K562 (cell line): ENCODE measurements at regions not wholly inside any gene's neighbourhood (a gene's known extent, or its start where the extent isn't known, plus 50 kb on each side); places are given as distances from the start of the nearest gene placed in this dataset.

Experiments
- DACH1 ChIP-seq: fragments of 450-650 bp; IDR thresholded peaks from 2 replicates; pipeline ENCODE4 v1.6.1; 2018; ENCODE audit not compliant: partially characterized antibody
- EP300 ChIP-seq: IDR thresholded peaks from 2 replicates; pipeline ENCODE4 v1.6.1; 2012; ENCODE audit warnings: low read length, improper control_type of control experiment
- HDAC1 ChIP-seq, 2 experiments: fragments of 450-650 bp; IDR thresholded peaks; 2 replicates each; pipeline ENCODE4 v1.6.1; 2016 to 2017; ENCODE audit warnings: inconsistent platforms in 1 of 2, mild to moderate bottlenecking in 1 of 2, moderate library complexity in 1 of 2
- MYC ChIP-seq, 2 experiments: fragments of 250-450 bp in 1 of 2; sonication (Bioruptor Pico) in 1 of 2; IDR thresholded peaks; 2 replicates each; pipeline versions ENCODE4 v1.5.1 to v1.6.1; 2012 to 2021; ENCODE audit warnings: low read depth in 2 of 2, borderline replicate concordance in 1 of 2, improper control_type of control experiment in 1 of 2, low read length in 1 of 2, mild to moderate bottlenecking in 1 of 2, moderate library complexity in 1 of 2
- NRF1 ChIP-seq, 2 experiments: fragments of 450-650 bp; IDR thresholded peaks in 1 of 2; conservative IDR thresholded peaks in 1 of 2; 2 replicates each; pipeline ENCODE4 v1.6.1; 2014; ENCODE audit warnings: mild to moderate bottlenecking in 2 of 2
- RAD21 ChIP-seq, 2 experiments: fragments of 250-450 bp in 1 of 2; fragments of 450-650 bp in 1 of 2; sonication (Bioruptor Pico) in 1 of 2; formaldehyde crosslinking in 1 of 2; IDR thresholded peaks in 1 of 2; conservative IDR thresholded peaks in 1 of 2; 2 replicates each; pipeline versions ENCODE4 v1.4.0 to v1.8.0; 2020 to 2022; ENCODE audit warnings: mild to moderate bottlenecking in 2 of 2, moderate library complexity in 1 of 2
- TBP ChIP-seq: optimal IDR thresholded peaks from 2 replicates; pipeline ENCODE3; 2011; ENCODE audit warnings: low read depth, low read length, improper control_type of control experiment
- ZNF324 ChIP-seq: fragments of 250-450 bp; sonication (Bioruptor Pico); IDR thresholded peaks from 2 replicates; pipeline ENCODE4 v1.4.0; 2020; ENCODE audit warnings: mild to moderate bottlenecking
- TF ChIP-seq, protein P1 (sequence below): sonication (generic); formaldehyde crosslinking; IDR thresholded peaks from 2 replicates; pipeline ENCODE4 v1.9.0; 2022; ENCODE audit warnings: mild to moderate bottlenecking, missing genetic modification reagents
- TF ChIP-seq, protein P2 (sequence below): fragments of 200-800 bp; sonication (Bioruptor generic); IDR thresholded peaks from 2 replicates; pipeline ENCODE4 v1.6.1; 2017; ENCODE audit warnings: missing genetic modification characterization, missing compliant biosample characterization
- TF ChIP-seq, protein P3 (sequence below): fragments of 450-650 bp; formaldehyde crosslinking; IDR thresholded peaks from 2 replicates; pipeline ENCODE4 v1.4.0; 2022; ENCODE audit warnings: mild to moderate bottlenecking, moderate library complexity
- TF ChIP-seq, protein P4 (sequence below): fragments of 450-650 bp; IDR thresholded peaks from 2 replicates; pipeline ENCODE4 v1.6.1; 2017; ENCODE audit warnings: antibody characterized with exemption
- TF ChIP-seq, protein P5 (sequence below), 2 experiments: fragments of 450-650 bp; formaldehyde crosslinking in 1 of 2; IDR thresholded peaks; 2 replicates each; pipeline versions ENCODE4 v1.4.0 to v1.6.1; 2014 to 2020; ENCODE audit warnings: mild to moderate bottlenecking in 2 of 2, borderline replicate concordance in 1 of 2, low read depth in 1 of 2

DNA sequence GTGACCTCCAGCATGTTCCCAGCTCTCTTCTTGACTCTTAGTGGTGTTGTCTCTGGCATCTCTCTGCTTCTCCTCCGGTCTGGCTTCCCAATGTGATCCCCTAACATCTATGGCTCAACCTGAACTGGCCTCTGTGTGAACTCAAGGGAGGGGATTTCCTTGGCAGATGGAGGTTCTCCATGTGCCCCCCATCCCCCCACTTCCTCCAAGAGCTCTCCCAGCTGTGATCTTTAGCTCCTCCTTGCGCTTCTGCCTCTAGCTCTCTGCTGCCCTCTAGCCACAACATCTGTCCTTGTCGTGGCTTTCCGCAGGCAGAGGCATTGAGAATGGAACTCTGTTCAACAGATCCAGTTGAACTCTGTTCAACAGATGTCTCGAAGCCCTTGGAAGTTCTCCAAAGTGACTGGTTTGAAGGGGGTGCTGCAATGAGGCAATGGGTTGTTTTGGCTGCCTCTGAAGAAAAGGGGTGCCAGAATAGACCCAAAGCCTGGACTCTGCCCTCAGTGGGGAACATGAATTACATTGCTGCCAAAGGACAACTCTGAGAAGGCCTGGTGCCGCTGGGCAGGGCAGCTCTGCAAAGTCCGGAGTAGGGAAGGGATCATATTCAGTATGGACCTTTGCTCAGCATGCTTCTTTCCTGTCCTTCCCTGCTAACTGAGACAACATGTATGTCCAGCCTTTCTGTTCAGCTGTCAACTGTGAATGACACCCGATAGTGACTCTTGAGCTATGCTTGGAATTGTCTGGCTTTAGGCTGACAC lies 61.9 kb downstream of the ADM start (continued):
- TF ChIP-seq, protein P1, sequence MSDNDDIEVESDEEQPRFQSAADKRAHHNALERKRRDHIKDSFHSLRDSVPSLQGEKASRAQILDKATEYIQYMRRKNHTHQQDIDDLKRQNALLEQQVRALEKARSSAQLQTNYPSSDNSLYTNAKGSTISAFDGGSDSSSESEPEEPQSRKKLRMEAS = peak; percentile 76
- TF ChIP-seq ZNF324 = no peak
- peak; percentile 68 to 85 for TF ChIP-seq RAD21 (CRISPR knock-in tag; conservative IDR thresholded peaks at IDR 0.05 in 1 of 2, IDR thresholded peaks at IDR 0.05 in 1 of 2)
- TF ChIP-seq, protein P2, sequence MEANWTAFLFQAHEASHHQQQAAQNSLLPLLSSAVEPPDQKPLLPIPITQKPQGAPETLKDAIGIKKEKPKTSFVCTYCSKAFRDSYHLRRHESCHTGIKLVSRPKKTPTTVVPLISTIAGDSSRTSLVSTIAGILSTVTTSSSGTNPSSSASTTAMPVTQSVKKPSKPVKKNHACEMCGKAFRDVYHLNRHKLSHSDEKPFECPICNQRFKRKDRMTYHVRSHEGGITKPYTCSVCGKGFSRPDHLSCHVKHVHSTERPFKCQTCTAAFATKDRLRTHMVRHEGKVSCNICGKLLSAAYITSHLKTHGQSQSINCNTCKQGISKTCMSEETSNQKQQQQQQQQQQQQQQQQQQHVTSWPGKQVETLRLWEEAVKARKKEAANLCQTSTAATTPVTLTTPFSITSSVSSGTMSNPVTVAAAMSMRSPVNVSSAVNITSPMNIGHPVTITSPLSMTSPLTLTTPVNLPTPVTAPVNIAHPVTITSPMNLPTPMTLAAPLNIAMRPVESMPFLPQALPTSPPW (CRISPR knock-in tag) = peak; percentile 46; the same call in 1 of the 2 replicates
- TF ChIP-seq MYC (IDR thresholded peaks at IDR 0.05; ENCODE audit: low read depth, low read length) = peak; percentile 84
- no peak for TF ChIP-seq MYC (CRISPR knock-in tag; IDR thresholded peaks at IDR 0.05; ENCODE audit: borderline replicate concordance, low read depth)
- TF ChIP-seq, protein P3, sequence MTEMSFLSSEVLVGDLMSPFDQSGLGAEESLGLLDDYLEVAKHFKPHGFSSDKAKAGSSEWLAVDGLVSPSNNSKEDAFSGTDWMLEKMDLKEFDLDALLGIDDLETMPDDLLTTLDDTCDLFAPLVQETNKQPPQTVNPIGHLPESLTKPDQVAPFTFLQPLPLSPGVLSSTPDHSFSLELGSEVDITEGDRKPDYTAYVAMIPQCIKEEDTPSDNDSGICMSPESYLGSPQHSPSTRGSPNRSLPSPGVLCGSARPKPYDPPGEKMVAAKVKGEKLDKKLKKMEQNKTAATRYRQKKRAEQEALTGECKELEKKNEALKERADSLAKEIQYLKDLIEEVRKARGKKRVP = no peak
- 0 out of 2 replicates have a peak, but pooled peaks have one; percentile 14 for TF ChIP-seq EP300
- peak in 1 of 2 experiments; percentile 31; a peak in 1 of 4 replicates for TF ChIP-seq NRF1 (conservative IDR thresholded peaks at IDR 0.05 in 1 of 2, IDR thresholded peaks at IDR 0.05 in 1 of 2)
- TF ChIP-seq, protein P4, sequence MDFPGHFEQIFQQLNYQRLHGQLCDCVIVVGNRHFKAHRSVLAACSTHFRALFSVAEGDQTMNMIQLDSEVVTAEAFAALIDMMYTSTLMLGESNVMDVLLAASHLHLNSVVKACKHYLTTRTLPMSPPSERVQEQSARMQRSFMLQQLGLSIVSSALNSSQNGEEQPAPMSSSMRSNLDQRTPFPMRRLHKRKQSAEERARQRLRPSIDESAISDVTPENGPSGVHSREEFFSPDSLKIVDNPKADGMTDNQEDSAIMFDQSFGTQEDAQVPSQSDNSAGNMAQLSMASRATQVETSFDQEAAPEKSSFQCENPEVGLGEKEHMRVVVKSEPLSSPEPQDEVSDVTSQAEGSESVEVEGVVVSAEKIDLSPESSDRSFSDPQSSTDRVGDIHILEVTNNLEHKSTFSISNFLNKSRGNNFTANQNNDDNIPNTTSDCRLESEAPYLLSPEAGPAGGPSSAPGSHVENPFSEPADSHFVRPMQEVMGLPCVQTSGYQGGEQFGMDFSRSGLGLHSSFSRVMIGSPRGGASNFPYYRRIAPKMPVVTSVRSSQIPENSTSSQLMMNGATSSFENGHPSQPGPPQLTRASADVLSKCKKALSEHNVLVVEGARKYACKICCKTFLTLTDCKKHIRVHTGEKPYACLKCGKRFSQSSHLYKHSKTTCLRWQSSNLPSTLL = no peak
- peak in 1 of 2 experiments; percentile 40; a peak in 1 of 4 replicates for TF ChIP-seq HDAC1 (IDR thresholded peaks at IDR 0.05)
- TF ChIP-seq, protein P5, sequence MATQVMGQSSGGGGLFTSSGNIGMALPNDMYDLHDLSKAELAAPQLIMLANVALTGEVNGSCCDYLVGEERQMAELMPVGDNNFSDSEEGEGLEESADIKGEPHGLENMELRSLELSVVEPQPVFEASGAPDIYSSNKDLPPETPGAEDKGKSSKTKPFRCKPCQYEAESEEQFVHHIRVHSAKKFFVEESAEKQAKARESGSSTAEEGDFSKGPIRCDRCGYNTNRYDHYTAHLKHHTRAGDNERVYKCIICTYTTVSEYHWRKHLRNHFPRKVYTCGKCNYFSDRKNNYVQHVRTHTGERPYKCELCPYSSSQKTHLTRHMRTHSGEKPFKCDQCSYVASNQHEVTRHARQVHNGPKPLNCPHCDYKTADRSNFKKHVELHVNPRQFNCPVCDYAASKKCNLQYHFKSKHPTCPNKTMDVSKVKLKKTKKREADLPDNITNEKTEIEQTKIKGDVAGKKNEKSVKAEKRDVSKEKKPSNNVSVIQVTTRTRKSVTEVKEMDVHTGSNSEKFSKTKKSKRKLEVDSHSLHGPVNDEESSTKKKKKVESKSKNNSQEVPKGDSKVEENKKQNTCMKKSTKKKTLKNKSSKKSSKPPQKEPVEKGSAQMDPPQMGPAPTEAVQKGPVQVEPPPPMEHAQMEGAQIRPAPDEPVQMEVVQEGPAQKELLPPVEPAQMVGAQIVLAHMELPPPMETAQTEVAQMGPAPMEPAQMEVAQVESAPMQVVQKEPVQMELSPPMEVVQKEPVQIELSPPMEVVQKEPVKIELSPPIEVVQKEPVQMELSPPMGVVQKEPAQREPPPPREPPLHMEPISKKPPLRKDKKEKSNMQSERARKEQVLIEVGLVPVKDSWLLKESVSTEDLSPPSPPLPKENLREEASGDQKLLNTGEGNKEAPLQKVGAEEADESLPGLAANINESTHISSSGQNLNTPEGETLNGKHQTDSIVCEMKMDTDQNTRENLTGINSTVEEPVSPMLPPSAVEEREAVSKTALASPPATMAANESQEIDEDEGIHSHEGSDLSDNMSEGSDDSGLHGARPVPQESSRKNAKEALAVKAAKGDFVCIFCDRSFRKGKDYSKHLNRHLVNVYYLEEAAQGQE (IDR thresholded peaks at IDR 0.05; ENCODE audit: borderline replicate concordance) = peak; percentile 60
- TF ChIP-seq, protein P5 (CRISPR knock-in tag; IDR thresholded peaks at IDR 0.05; ENCODE audit: low read depth) = no peak
- TF ChIP-seq DACH1 = peak; percentile 96
- TF ChIP-seq TBP = peak; percentile 26
